ENCODE measurements at regions not wholly inside any gene's neighbourhood (a gene's known extent, or its start where the extent isn't known, plus 50 kb on each side); places are given as distances from the start of the nearest gene placed in this dataset.
"Not testable (repeated sequence)": the region's sequence is repeated elsewhere in the genome, so short reads cannot be mapped to it uniquely, and the experiment has no call there.

GRCh38 chr1:120274438-120274837 is 98.1 kb upstream of the SEC22B start:
- H3K27me3 ChIP-seq; H3K4me3 ChIP-seq; H3K4me1 ChIP-seq (ENCODE audit: insufficient read depth); H3K9me3 ChIP-seq; H3K27ac ChIP-seq; H3K36me3 ChIP-seq; intact Hi-C loops (cut with DNase I); DNase-seq: not testable (repeated sequence)
- WGBS, 3 donors: no CpG with 5 or more reads among the region's 3 CpGs

- intact Hi-C loops (cut with DNase I); H3K4me1 ChIP-seq (ENCODE audit: insufficient read depth); DNase-seq; H3K9me3 ChIP-seq; H3K27ac ChIP-seq; H3K36me3 ChIP-seq; H3K4me3 ChIP-seq; H3K27me3 ChIP-seq: not testable (repeated sequence)
- 45 to 76% (median 47%) methylated on average over 2 to 3 of the region's 4 CpGs for WGBS, 3 donors
Observed at GRCh38 chr1:120273363-120273762, 97.0 kb upstream of the SEC22B start.

- H3K9me3 ChIP-seq; H3K36me3 ChIP-seq; H3K4me3 ChIP-seq; DNase-seq; intact Hi-C loops (cut with DNase I); H3K27me3 ChIP-seq; H3K4me1 ChIP-seq (ENCODE audit: insufficient read depth); H3K27ac ChIP-seq: not testable (repeated sequence)
- WGBS, 3 donors: no CpG with 5 or more reads among the region's 3 CpGs
Observed at GRCh38 chr1:120272242-120272641, 95.9 kb upstream of the SEC22B start.

GRCh38 chr1:120271561-120272221 is 95.4 kb upstream of the SEC22B start:
- intact Hi-C loops (cut with DNase I); H3K27me3 ChIP-seq; H3K9me3 ChIP-seq; DNase-seq; H3K27ac ChIP-seq; H3K4me1 ChIP-seq (ENCODE audit: insufficient read depth); H3K4me3 ChIP-seq; H3K36me3 ChIP-seq: not testable (repeated sequence)
- no CpG with 5 or more reads among the region's 5 CpGs for WGBS, 3 donors

- H3K9me3 ChIP-seq; H3K36me3 ChIP-seq; H3K4me1 ChIP-seq (ENCODE audit: insufficient read depth); H3K27ac ChIP-seq; intact Hi-C loops (cut with DNase I); H3K4me3 ChIP-seq; H3K27me3 ChIP-seq; DNase-seq: not testable (repeated sequence)
- no CpG with 5 or more reads among the region's 1 CpG for WGBS, 3 donors
Observed at GRCh38 chr1:120267894-120268551, 91.7 kb upstream of the SEC22B start.

- H3K36me3 ChIP-seq; H3K27me3 ChIP-seq; H3K27ac ChIP-seq; H3K4me3 ChIP-seq; DNase-seq; H3K4me1 ChIP-seq (ENCODE audit: insufficient read depth); intact Hi-C loops (cut with DNase I); H3K9me3 ChIP-seq: not testable (repeated sequence)
- WGBS, 3 donors: 97% methylated on average over 5 of the region's 6 CpGs; no CpG with 5 or more reads in 2 of the 3 donors
Observed at GRCh38 chr1:120264564-120264963, 88.2 kb upstream of the SEC22B start.

GRCh38 chr1:120262791-120263751 is 86.8 kb upstream of the SEC22B start:
- H3K9me3 ChIP-seq; H3K4me1 ChIP-seq (ENCODE audit: insufficient read depth); H3K27me3 ChIP-seq; H3K27ac ChIP-seq; DNase-seq; H3K4me3 ChIP-seq; intact Hi-C loops (cut with DNase I); H3K36me3 ChIP-seq: not testable (repeated sequence)
- no CpG with 5 or more reads among the region's 4 CpGs for WGBS, 3 donors

- H3K4me1 ChIP-seq (ENCODE audit: insufficient read depth); intact Hi-C loops (cut with DNase I); H3K27ac ChIP-seq; DNase-seq; H3K36me3 ChIP-seq; H3K9me3 ChIP-seq; H3K27me3 ChIP-seq; H3K4me3 ChIP-seq: not testable (repeated sequence)
- 0% methylated on average over 2 of the region's 2 CpGs; no CpG with 5 or more reads in 1 of the 3 donors for WGBS, 3 donors
Observed at GRCh38 chr1:120257778-120258105, 81.4 kb upstream of the SEC22B start.

GRCh38 chr1:120257064-120257777 is 80.9 kb upstream of the SEC22B start:
- H3K27me3 ChIP-seq; intact Hi-C loops (cut with DNase I): not testable (repeated sequence)
- no CpG with 5 or more reads among the region's 6 CpGs for WGBS, 3 donors

GRCh38 chr1:120250756-120251155 is 74.4 kb upstream of the SEC22B start:
- H3K4me3 ChIP-seq; H3K9me3 ChIP-seq; intact Hi-C loops (cut with DNase I); H3K27ac ChIP-seq; H3K4me1 ChIP-seq (ENCODE audit: insufficient read depth); H3K36me3 ChIP-seq; DNase-seq; H3K27me3 ChIP-seq: not testable (repeated sequence)
- no CpG with 5 or more reads among the region's 2 CpGs for WGBS, 3 donors

More at GRCh38 chr1:120257064-120257777, 80.9 kb upstream of the SEC22B start:
- not testable (repeated sequence) for H3K4me1 ChIP-seq (ENCODE audit: insufficient read depth); H3K27ac ChIP-seq; H3K36me3 ChIP-seq; H3K9me3 ChIP-seq; H3K4me3 ChIP-seq; DNase-seq

GRCh38 chr1:120248726-120249427 is 72.6 kb upstream of the SEC22B start:
- H3K27me3 ChIP-seq; H3K27ac ChIP-seq; H3K4me3 ChIP-seq; H3K4me1 ChIP-seq (ENCODE audit: insufficient read depth); H3K36me3 ChIP-seq; DNase-seq; H3K9me3 ChIP-seq; intact Hi-C loops (cut with DNase I): not testable (repeated sequence)
- WGBS, 3 donors: no CpG with 5 or more reads among the region's 7 CpGs
